ENCODE measurements at regions not wholly inside any gene's neighbourhood (a gene's known extent, or its start where the extent isn't known, plus 50 kb on each side); places are given as distances from the start of the nearest gene placed in this dataset.
"Not testable (repeated sequence)": the region's sequence is repeated elsewhere in the genome, so short reads cannot be mapped to it uniquely, and the experiment has no call there.

GRCh38 chr13:33355201-33355895 lies 69.8 kb upstream of the STARD13 start:
- DNase-seq (ENCODE audit: low read depth in 1 of 2, low spot score in 1 of 2) = no peak
- TF ChIP-seq JUND (IDR thresholded peaks at IDR 0.05; ENCODE audit: low read depth) = no peak
- in situ Hi-C loops (cut with HindIII; ENCODE audit: low pct_unique_long_range_greater_than_20kb, low sequenced_read_pairs) = no loop called here

GRCh38 chr13:33358076-33358475 lies 72.5 kb upstream of the STARD13 start:
- in situ Hi-C loops (cut with HindIII; ENCODE audit: low pct_unique_long_range_greater_than_20kb, low sequenced_read_pairs); DNase-seq (ENCODE audit: low read depth in 1 of 2, low spot score in 1 of 2): not testable (repeated sequence)

- DNase-seq (ENCODE audit: low read depth in 1 of 2, low spot score in 1 of 2) = no peak
- in situ Hi-C loops (cut with HindIII; ENCODE audit: low pct_unique_long_range_greater_than_20kb, low sequenced_read_pairs) = no loop called here
- no peak for TF ChIP-seq JUND (IDR thresholded peaks at IDR 0.05; ENCODE audit: low read depth)
These were observed 77.6 kb upstream of the STARD13 start for GRCh38 chr13:33362986-33363727.

- TF ChIP-seq JUND (IDR thresholded peaks at IDR 0.05; ENCODE audit: low read depth) = no peak
- in situ Hi-C loops (cut with HindIII; ENCODE audit: low pct_unique_long_range_greater_than_20kb, low sequenced_read_pairs) = no loop called here
- DNase-seq (ENCODE audit: low read depth in 1 of 2, low spot score in 1 of 2) = no peak
These were observed 78.6 kb upstream of the STARD13 start for GRCh38 chr13:33364192-33364591.

- no peak for TF ChIP-seq JUND (IDR thresholded peaks at IDR 0.05; ENCODE audit: low read depth)
- no peak for DNase-seq (ENCODE audit: low read depth in 1 of 2, low spot score in 1 of 2)
- in situ Hi-C loops (cut with HindIII; ENCODE audit: low pct_unique_long_range_greater_than_20kb, low sequenced_read_pairs) = no loop called here
These were observed 81.0 kb upstream of the STARD13 start for GRCh38 chr13:33366469-33367062.

- in situ Hi-C loops (cut with HindIII; ENCODE audit: low pct_unique_long_range_greater_than_20kb, low sequenced_read_pairs) = no loop called here
- TF ChIP-seq JUND (IDR thresholded peaks at IDR 0.05; ENCODE audit: low read depth) = no peak
- DNase-seq (ENCODE audit: low read depth in 1 of 2, low spot score in 1 of 2) = no peak
These were observed 81.8 kb upstream of the STARD13 start for GRCh38 chr13:33367171-33367895.

- no peak for DNase-seq (ENCODE audit: low read depth in 1 of 2, low spot score in 1 of 2)
- no peak for TF ChIP-seq JUND (IDR thresholded peaks at IDR 0.05; ENCODE audit: low read depth)
- in situ Hi-C loops (cut with HindIII; ENCODE audit: low pct_unique_long_range_greater_than_20kb, low sequenced_read_pairs) = no loop called here
These were observed 82.4 kb upstream of the STARD13 start for GRCh38 chr13:33367926-33368325.

GRCh38 chr13:33369073-33369472 lies 83.5 kb upstream of the STARD13 start:
- DNase-seq (ENCODE audit: low read depth in 1 of 2, low spot score in 1 of 2) = no peak
- in situ Hi-C loops (cut with HindIII; ENCODE audit: low pct_unique_long_range_greater_than_20kb, low sequenced_read_pairs) = no loop called here

GRCh38 chr13:33372251-33372919 lies 86.8 kb upstream of the STARD13 start:
- DNase-seq (ENCODE audit: low read depth in 1 of 2, low spot score in 1 of 2) = no peak
- in situ Hi-C loops (cut with HindIII; ENCODE audit: low pct_unique_long_range_greater_than_20kb, low sequenced_read_pairs) = no loop called here
- TF ChIP-seq JUND (IDR thresholded peaks at IDR 0.05; ENCODE audit: low read depth) = no peak

More at GRCh38 chr13:33369073-33369472, 83.5 kb upstream of the STARD13 start:
- no peak for TF ChIP-seq JUND (IDR thresholded peaks at IDR 0.05; ENCODE audit: low read depth)

GRCh38 chr13:33373624-33374023 lies 88.1 kb upstream of the STARD13 start:
- in situ Hi-C loops (cut with HindIII; ENCODE audit: low pct_unique_long_range_greater_than_20kb, low sequenced_read_pairs) = no loop called here
- no peak for TF ChIP-seq JUND (IDR thresholded peaks at IDR 0.05; ENCODE audit: low read depth)
- DNase-seq (ENCODE audit: low read depth in 1 of 2, low spot score in 1 of 2) = no peak

GRCh38 chr13:33375421-33375820 lies 89.9 kb upstream of the STARD13 start:
- DNase-seq (ENCODE audit: low read depth in 1 of 2, low spot score in 1 of 2) = no peak
- TF ChIP-seq JUND (IDR thresholded peaks at IDR 0.05; ENCODE audit: low read depth) = no peak
- in situ Hi-C loops (cut with HindIII; ENCODE audit: low pct_unique_long_range_greater_than_20kb, low sequenced_read_pairs) = no loop called here

- TF ChIP-seq JUND (IDR thresholded peaks at IDR 0.05; ENCODE audit: low read depth) = no peak
- in situ Hi-C loops (cut with HindIII; ENCODE audit: low pct_unique_long_range_greater_than_20kb, low sequenced_read_pairs) = no loop called here
- no peak for DNase-seq (ENCODE audit: low read depth in 1 of 2, low spot score in 1 of 2)
These were observed 90.7 kb upstream of the STARD13 start for GRCh38 chr13:33376212-33376611.

Measured in T47D (cell line).